Endothelial cell (in vitro differentiated cells): ENCODE measurements at regions not wholly inside any gene's neighbourhood (a gene's known extent, or its start where the extent isn't known, plus 50 kb on each side); places are given as distances from the start of the nearest gene placed in this dataset.

ENCODE experiments used
- DNase-seq: peaks from one replicate; pipeline ENCODE4 v3.0.0; 2021; ENCODE audit warnings: low spot score
- H3K27ac Mint-ChIP-seq: one replicate; pipeline ENCODE4 v1.8.0; 2021; ENCODE audit warnings: mixed read lengths, inconsistent platforms; ENCODE audit not compliant: unreplicated experiment
- H3K27me3 Mint-ChIP-seq: one replicate; pipeline ENCODE4 v1.8.0; 2021; ENCODE audit warnings: mild to moderate bottlenecking, moderate library complexity, mixed read lengths, inconsistent platforms; ENCODE audit not compliant: unreplicated experiment
- H3K36me3 Mint-ChIP-seq: one replicate; pipeline ENCODE4 v1.8.0; 2021; ENCODE audit warnings: mild to moderate bottlenecking, low read depth, mixed read lengths, inconsistent platforms; ENCODE audit not compliant: unreplicated experiment
- H3K4me1 Mint-ChIP-seq: one replicate; pipeline ENCODE4 v1.8.0; 2021; ENCODE audit warnings: mild to moderate bottlenecking, mixed read lengths, inconsistent platforms; ENCODE audit not compliant: unreplicated experiment
- H3K4me3 Mint-ChIP-seq: one replicate; pipeline ENCODE4 v1.8.0; 2021; ENCODE audit warnings: mild to moderate bottlenecking, mixed read lengths, inconsistent platforms; ENCODE audit not compliant: unreplicated experiment
- H3K9me3 Mint-ChIP-seq: one replicate; pipeline ENCODE4 v1.8.0; 2021; ENCODE audit warnings: mixed read lengths, inconsistent platforms; ENCODE audit not compliant: unreplicated experiment
- TF ChIP-seq, protein P1 (sequence below): fragments of 200-600 bp; sonication (generic); IDR thresholded peaks from one replicate; pipeline ENCODE4 v1.5.0; 2021; ENCODE audit warnings: antibody characterized with exemption; ENCODE audit not compliant: unreplicated experiment

DNA sequence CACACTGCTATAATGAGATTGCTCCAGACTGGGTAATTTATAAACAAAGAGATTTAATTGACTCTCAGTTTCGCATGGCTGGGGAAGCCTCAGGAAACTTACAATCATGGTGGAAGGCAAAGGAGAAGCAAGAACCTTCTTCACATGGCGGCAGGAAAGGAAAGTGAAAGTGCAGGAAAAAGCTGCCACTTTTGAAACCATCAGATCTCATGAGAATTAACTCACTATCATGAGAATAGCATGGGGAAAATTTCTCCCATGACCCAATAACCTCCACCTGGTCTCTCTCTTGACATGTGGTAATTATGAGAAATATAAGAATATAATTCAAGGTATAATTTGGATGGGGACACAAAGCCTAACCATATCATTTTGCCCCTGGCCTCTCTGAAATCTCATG is 884.2 kb downstream of the GLUD2 start:
- H3K4me3 Mint-ChIP-seq: no peak overlapping the region
- no peaks in the 10 kb centered on the region for H3K36me3 Mint-ChIP-seq
- H3K27me3 Mint-ChIP-seq: peaks cover 3% of the 10 kb centered on the region
- no peak for DNase-seq
- H3K27ac Mint-ChIP-seq: no peak overlapping the region
- TF ChIP-seq, protein P1, sequence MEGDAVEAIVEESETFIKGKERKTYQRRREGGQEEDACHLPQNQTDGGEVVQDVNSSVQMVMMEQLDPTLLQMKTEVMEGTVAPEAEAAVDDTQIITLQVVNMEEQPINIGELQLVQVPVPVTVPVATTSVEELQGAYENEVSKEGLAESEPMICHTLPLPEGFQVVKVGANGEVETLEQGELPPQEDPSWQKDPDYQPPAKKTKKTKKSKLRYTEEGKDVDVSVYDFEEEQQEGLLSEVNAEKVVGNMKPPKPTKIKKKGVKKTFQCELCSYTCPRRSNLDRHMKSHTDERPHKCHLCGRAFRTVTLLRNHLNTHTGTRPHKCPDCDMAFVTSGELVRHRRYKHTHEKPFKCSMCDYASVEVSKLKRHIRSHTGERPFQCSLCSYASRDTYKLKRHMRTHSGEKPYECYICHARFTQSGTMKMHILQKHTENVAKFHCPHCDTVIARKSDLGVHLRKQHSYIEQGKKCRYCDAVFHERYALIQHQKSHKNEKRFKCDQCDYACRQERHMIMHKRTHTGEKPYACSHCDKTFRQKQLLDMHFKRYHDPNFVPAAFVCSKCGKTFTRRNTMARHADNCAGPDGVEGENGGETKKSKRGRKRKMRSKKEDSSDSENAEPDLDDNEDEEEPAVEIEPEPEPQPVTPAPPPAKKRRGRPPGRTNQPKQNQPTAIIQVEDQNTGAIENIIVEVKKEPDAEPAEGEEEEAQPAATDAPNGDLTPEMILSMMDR: no peak
- no peaks in the 10 kb centered on the region for H3K4me1 Mint-ChIP-seq
- no peaks in the 10 kb centered on the region for H3K9me3 Mint-ChIP-seq

DNA sequence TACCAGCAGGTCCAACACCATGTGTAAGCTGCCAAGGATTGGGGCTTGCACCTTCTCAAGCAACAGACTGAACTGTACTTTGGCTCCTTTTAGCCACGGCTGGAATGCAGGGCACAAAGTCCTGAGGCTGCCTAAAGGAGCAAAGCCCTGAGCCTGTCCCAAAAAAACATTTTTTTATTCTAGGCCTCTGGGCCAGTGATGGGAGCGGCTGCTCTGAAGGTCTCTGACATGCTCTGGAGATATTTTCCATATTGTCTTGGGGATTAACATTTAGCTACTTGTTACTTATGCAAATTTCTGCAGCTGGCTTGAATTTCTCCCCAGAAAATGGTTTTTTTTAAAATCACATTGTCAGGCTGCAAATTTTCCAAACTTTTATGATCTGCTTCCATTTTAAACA is 885.3 kb downstream of the GLUD2 start:
- H3K27me3 Mint-ChIP-seq: peaks cover 3% of the 10 kb centered on the region
- no peaks in the 10 kb centered on the region for H3K4me1 Mint-ChIP-seq
- H3K4me3 Mint-ChIP-seq: no peak overlapping the region
- no peaks in the 10 kb centered on the region for H3K9me3 Mint-ChIP-seq
- no peaks in the 10 kb centered on the region for H3K36me3 Mint-ChIP-seq
- TF ChIP-seq, protein P1: no peak
- DNase-seq: no peak
- no peak overlapping the region for H3K27ac Mint-ChIP-seq

DNA sequence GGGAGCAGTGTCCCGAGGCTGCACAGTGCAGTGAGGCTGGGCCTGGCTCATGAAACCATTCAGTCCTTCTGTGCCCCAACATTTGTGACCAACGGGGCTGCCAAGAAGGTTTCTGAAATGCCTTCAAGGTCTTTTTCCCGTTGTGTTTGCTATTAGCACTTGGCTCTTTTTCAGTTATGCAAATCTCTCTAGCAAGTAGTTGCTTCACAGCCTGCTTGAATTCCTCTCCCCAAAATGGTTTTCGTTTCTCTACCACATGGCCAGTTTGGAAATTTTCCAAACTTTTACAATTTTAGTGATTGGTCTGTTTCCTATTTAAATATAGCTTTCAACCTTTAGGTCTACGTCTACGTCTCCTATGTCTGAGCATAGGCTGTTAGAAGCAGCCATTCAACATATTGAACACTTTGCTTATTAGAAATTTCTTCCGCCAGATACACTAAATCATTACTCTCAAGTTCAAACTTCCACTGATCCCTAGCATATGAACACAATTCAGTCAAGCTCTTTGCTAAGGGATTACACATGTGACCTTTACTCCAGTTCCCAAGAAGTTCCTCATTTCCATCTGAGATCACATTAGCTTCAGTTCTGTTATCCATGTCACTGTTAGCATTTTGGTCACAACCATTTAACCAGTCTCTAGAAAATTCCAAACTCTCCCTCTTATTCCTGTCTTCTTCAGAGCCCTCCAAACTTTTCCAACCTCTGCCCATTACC is 901.8 kb downstream of the GLUD2 start:
- TF ChIP-seq, protein P1: no peak
- no peak for DNase-seq
- Mint-ChIP-seq H3K27ac (no peak overlapping the region), H3K4me1 (no peaks in the 10 kb centered on the region), H3K27me3 (no peaks in the 10 kb centered on the region), H3K36me3 (no peaks in the 10 kb centered on the region), H3K4me3 (no peak overlapping the region), H3K9me3 (no peaks in the 10 kb centered on the region)

DNA sequence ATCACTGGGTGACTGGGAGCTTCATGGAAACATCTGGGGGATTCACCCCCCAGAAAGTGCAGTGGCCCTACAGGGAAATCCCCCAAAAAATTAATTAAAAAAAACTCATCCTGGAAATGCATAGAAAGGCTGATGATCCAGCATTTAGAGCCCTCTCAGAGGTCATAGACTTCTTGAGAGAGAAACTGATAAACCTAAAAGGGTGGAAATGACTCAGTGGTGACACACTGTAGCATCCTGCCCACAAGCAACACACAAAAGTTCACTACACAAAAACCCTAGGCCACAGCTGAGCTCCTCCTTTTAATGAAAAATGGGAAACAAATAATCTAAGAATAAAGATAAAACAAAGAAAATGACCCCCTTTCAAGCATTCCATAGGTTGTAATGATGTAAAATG is 911.5 kb downstream of the GLUD2 start:
- TF ChIP-seq, protein P1: no peak
- peaks cover 4% of the 10 kb centered on the region for H3K9me3 Mint-ChIP-seq
- H3K27ac Mint-ChIP-seq: no peak overlapping the region
- H3K4me3 Mint-ChIP-seq: no peak overlapping the region
- no peaks in the 10 kb centered on the region for H3K27me3 Mint-ChIP-seq
- DNase-seq: no peak
- no peaks in the 10 kb centered on the region for H3K4me1 Mint-ChIP-seq
- H3K36me3 Mint-ChIP-seq: peaks cover 3% of the 10 kb centered on the region

DNA sequence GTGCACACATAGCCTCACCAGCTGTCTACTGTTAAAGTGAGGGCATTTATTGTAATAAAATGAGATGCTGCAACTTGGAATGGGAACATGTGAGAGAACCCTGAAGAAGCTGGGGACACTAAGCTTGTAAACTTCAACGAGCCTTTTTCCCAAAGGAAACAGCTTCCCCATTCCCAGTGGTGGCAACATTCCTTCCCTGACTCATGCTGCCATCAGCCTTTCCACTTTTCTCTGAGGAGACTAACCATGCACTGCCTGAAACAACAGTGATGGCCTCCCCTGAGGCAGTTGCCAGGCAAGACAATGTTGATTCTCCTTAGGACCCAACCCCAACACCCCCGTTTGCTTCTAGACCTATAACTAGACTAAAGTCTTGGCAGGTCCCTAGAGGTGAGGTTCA is 928.3 kb downstream of the GLUD2 start:
- no peak overlapping the region for H3K27ac Mint-ChIP-seq
- no peaks in the 10 kb centered on the region for H3K27me3 Mint-ChIP-seq
- no peak overlapping the region for H3K4me3 Mint-ChIP-seq
- DNase-seq: no peak
- no peaks in the 10 kb centered on the region for H3K36me3 Mint-ChIP-seq
- TF ChIP-seq, protein P1: no peak
- H3K9me3 Mint-ChIP-seq: no peaks in the 10 kb centered on the region
- H3K4me1 Mint-ChIP-seq: no peaks in the 10 kb centered on the region
